ENCODE measurements at regions not wholly inside any gene's neighbourhood (a gene's known extent, or its start where the extent isn't known, plus 50 kb on each side); places are given as distances from the start of the nearest gene placed in this dataset.
"Not testable (repeated sequence)": the region's sequence is repeated elsewhere in the genome, so short reads cannot be mapped to it uniquely, and the experiment has no call there.

GRCh38 chr6:1445650-1446330 is 56.4 kb downstream of the FOXF2 start:
- Mint-ChIP-seq H3K36me3 (peaks cover 0 to 4% of the 10 kb centered on the region in 2 donors), H3K27ac (no peak overlapping the region), H3K4me1 (no peaks in the 10 kb centered on the region), H3K27me3 (peaks cover 25 to 37% of the 10 kb centered on the region in 2 donors), H3K4me3 (no peak overlapping the region), H3K9me3 (peaks cover 5 to 9% of the 10 kb centered on the region in 2 donors)
- DNase-seq (no peak), ATAC-seq (replicated peaks) (no peak)

- H3K9me3 Mint-ChIP-seq: peaks cover 7 to 11% of the 10 kb centered on the region in 2 donors
- no peak overlapping the region for H3K27ac Mint-ChIP-seq
- peaks cover 41 to 44% of the 10 kb centered on the region in 2 donors for H3K27me3 Mint-ChIP-seq
- ATAC-seq (replicated peaks): no peak
- no peak overlapping the region for H3K4me3 Mint-ChIP-seq
- H3K4me1 Mint-ChIP-seq: no peaks in the 10 kb centered on the region
- peaks cover 0 to 3% of the 10 kb centered on the region in 2 donors for H3K36me3 Mint-ChIP-seq
- DNase-seq: no peak
These were observed 60.5 kb downstream of the FOXF2 start for GRCh38 chr6:1449896-1450295.

- no peak for ATAC-seq (replicated peaks)
- Mint-ChIP-seq H3K4me3 (no peak overlapping the region), H3K36me3 (peaks cover 0 to 3% of the 10 kb centered on the region in 2 donors), H3K27me3 (peaks cover 32 to 55% of the 10 kb centered on the region in 2 donors), H3K4me1 (no peaks in the 10 kb centered on the region), H3K27ac (no peak overlapping the region), H3K9me3 (peaks cover 7 to 11% of the 10 kb centered on the region in 2 donors)
- no peak for DNase-seq
These were observed 63.6 kb downstream of the FOXF2 start for GRCh38 chr6:1453024-1453423.

- H3K27ac Mint-ChIP-seq; H3K4me1 Mint-ChIP-seq; H3K9me3 Mint-ChIP-seq; H3K4me3 Mint-ChIP-seq; ATAC-seq (replicated peaks); H3K36me3 Mint-ChIP-seq; DNase-seq: not testable (repeated sequence)
- peaks cover 4 to 20% of the 10 kb centered on the region in 2 donors for H3K27me3 Mint-ChIP-seq
These were observed 67.4 kb downstream of the FOXF2 start for GRCh38 chr6:1456816-1457215.

GRCh38 chr6:1461207-1461606 is 71.8 kb downstream of the FOXF2 start:
- peaks cover 9 to 14% of the 10 kb centered on the region in 2 donors for H3K27me3 Mint-ChIP-seq
- H3K9me3 Mint-ChIP-seq: no peaks in the 10 kb centered on the region
- no peak overlapping the region for H3K27ac Mint-ChIP-seq
- no peak for DNase-seq
- H3K36me3 Mint-ChIP-seq: no peaks in the 10 kb centered on the region
- no peaks in the 10 kb centered on the region for H3K4me1 Mint-ChIP-seq
- no peak overlapping the region for H3K4me3 Mint-ChIP-seq
- peak in 1 of 2 donors; percentile 67 for ATAC-seq (replicated peaks)

- Mint-ChIP-seq H3K27ac (no peak overlapping the region), H3K27me3 (peaks cover 9 to 10% of the 10 kb centered on the region in 2 donors), H3K4me3 (no peak overlapping the region), H3K4me1 (no peaks in the 10 kb centered on the region), H3K36me3 (no peaks in the 10 kb centered on the region), H3K9me3 (no peaks in the 10 kb centered on the region)
- ATAC-seq (replicated peaks) (no peak), DNase-seq (no peak)
These were observed 72.4 kb downstream of the FOXF2 start for GRCh38 chr6:1461736-1462135.

- H3K27ac Mint-ChIP-seq: no peak overlapping the region
- no peak for DNase-seq
- H3K9me3 Mint-ChIP-seq: no peaks in the 10 kb centered on the region
- H3K36me3 Mint-ChIP-seq: no peaks in the 10 kb centered on the region
- H3K4me1 Mint-ChIP-seq: peaks cover 0 to 1% of the 10 kb centered on the region in 2 donors
- no peak for ATAC-seq (replicated peaks)
- H3K27me3 Mint-ChIP-seq: peaks cover 16 to 18% of the 10 kb centered on the region in 2 donors
- no peak overlapping the region for H3K4me3 Mint-ChIP-seq
These were observed 73.9 kb downstream of the FOXF2 start for GRCh38 chr6:1463275-1463674.

GRCh38 chr6:1463751-1464426 is 74.5 kb downstream of the FOXF2 start:
- H3K9me3 Mint-ChIP-seq: no peaks in the 10 kb centered on the region
- H3K4me1 Mint-ChIP-seq: peaks cover 0 to 1% of the 10 kb centered on the region in 2 donors
- H3K36me3 Mint-ChIP-seq: no peaks in the 10 kb centered on the region
- no peak overlapping the region for H3K4me3 Mint-ChIP-seq
- DNase-seq: no peak
- no peak overlapping the region for H3K27ac Mint-ChIP-seq
- H3K27me3 Mint-ChIP-seq: peaks cover 16 to 18% of the 10 kb centered on the region in 2 donors
- no peak for ATAC-seq (replicated peaks)

- DNase-seq (no peak), ATAC-seq (replicated peaks) (no peak)
- Mint-ChIP-seq H3K4me1 (peaks cover 2 to 3% of the 10 kb centered on the region in 2 donors), H3K9me3 (no peaks in the 10 kb centered on the region), H3K27ac (no peak overlapping the region), H3K36me3 (no peaks in the 10 kb centered on the region), H3K27me3 (peaks cover 16 to 18% of the 10 kb centered on the region in 2 donors), H3K4me3 (no peak overlapping the region)
These were observed 75.5 kb downstream of the FOXF2 start for GRCh38 chr6:1464781-1465370.

GRCh38 chr6:1468126-1468525 is 78.8 kb downstream of the FOXF2 start:
- Mint-ChIP-seq H3K27ac (no peak overlapping the region), H3K4me1 (peaks cover 9 to 10% of the 10 kb centered on the region in 2 donors), H3K9me3 (no peaks in the 10 kb centered on the region), H3K27me3 (peaks cover 33 to 40% of the 10 kb centered on the region in 2 donors), H3K36me3 (no peaks in the 10 kb centered on the region), H3K4me3 (no peak overlapping the region)
- ATAC-seq (replicated peaks) (no peak), DNase-seq (no peak)

- Mint-ChIP-seq H3K4me3 (no peak overlapping the region), H3K27ac (no peak overlapping the region), H3K27me3 (peaks cover 38 to 48% of the 10 kb centered on the region in 2 donors), H3K9me3 (no peaks in the 10 kb centered on the region), H3K4me1 (peaks cover 9 to 10% of the 10 kb centered on the region in 2 donors), H3K36me3 (no peaks in the 10 kb centered on the region)
- peak; percentile 60 to 82 for ATAC-seq (replicated peaks)
- peak; percentile 15 for DNase-seq
These were observed 80.7 kb downstream of the FOXF2 start for GRCh38 chr6:1470040-1470439.

GRCh38 chr6:1472643-1473042 is 83.3 kb downstream of the FOXF2 start:
- no peaks in the 10 kb centered on the region for H3K36me3 Mint-ChIP-seq
- peaks cover 0 to under 1% of the 10 kb centered on the region in 2 donors for H3K9me3 Mint-ChIP-seq
- no peak overlapping the region for H3K27ac Mint-ChIP-seq
- peaks cover 9 to 10% of the 10 kb centered on the region in 2 donors for H3K4me1 Mint-ChIP-seq
- H3K4me3 Mint-ChIP-seq: no peak overlapping the region
- ATAC-seq (replicated peaks) (no peak), DNase-seq (no peak)
- peaks cover 34 to 37% of the 10 kb centered on the region in 2 donors for H3K27me3 Mint-ChIP-seq

- peaks cover 2 to 4% of the 10 kb centered on the region in 2 donors for H3K9me3 Mint-ChIP-seq
- ATAC-seq (replicated peaks) (no peak), DNase-seq (no peak)
- H3K36me3 Mint-ChIP-seq: no peaks in the 10 kb centered on the region
- H3K4me1 Mint-ChIP-seq: peaks cover 7 to 10% of the 10 kb centered on the region in 2 donors
- H3K27ac Mint-ChIP-seq: no peak overlapping the region
- peaks cover 29 to 32% of the 10 kb centered on the region in 2 donors for H3K27me3 Mint-ChIP-seq
- H3K4me3 Mint-ChIP-seq: no peak overlapping the region
These were observed 83.8 kb downstream of the FOXF2 start for GRCh38 chr6:1473166-1473565.

GRCh38 chr6:1473598-1473997 is 84.2 kb downstream of the FOXF2 start:
- peaks cover 28 to 32% of the 10 kb centered on the region in 2 donors for H3K27me3 Mint-ChIP-seq
- peaks cover 7 to 10% of the 10 kb centered on the region in 2 donors for H3K4me1 Mint-ChIP-seq
- H3K4me3 Mint-ChIP-seq: no peak overlapping the region
- no peaks in the 10 kb centered on the region for H3K36me3 Mint-ChIP-seq
- peaks cover 5 to 8% of the 10 kb centered on the region in 2 donors for H3K9me3 Mint-ChIP-seq
- no peak for ATAC-seq (replicated peaks)
- no peak for DNase-seq
- no peak overlapping the region for H3K27ac Mint-ChIP-seq
